MM.1S (cell line): ENCODE measurements at regions not wholly inside any gene's neighbourhood (a gene's known extent, or its start where the extent isn't known, plus 50 kb on each side); places are given as distances from the start of the nearest gene placed in this dataset.

Experiments used
- DNase-seq: peaks from one replicate; pipeline ENCODE4 v3.0.0-alpha.2; 2015
- H2AFZ ChIP-seq: fragments of 300-600 bp; sonication (generic); 2 replicates; pipeline ENCODE4 v1.6.0; 2016; ENCODE audit warnings: antibody characterized with exemption, low read length
- H3F3A ChIP-seq: fragments of 300-600 bp; sonication (generic); 2 replicates; pipeline ENCODE4 v1.6.1; 2016; ENCODE audit warnings: mild to moderate bottlenecking, antibody characterized with exemption, low read length, moderate library complexity, mixed read lengths; ENCODE audit not compliant: insufficient read depth
- H3K27ac ChIP-seq: fragments of 300-600 bp; sonication (generic); 2 replicates; pipeline ENCODE4 v1.5.1; 2016; ENCODE audit warnings: mild to moderate bottlenecking, low read length
- H3K27me3 ChIP-seq: fragments of 300-600 bp; sonication (generic); replicated peaks from 2 replicates; pipeline ENCODE4 v1.6.0; 2016; ENCODE audit warnings: low read length; ENCODE audit not compliant: insufficient read depth
- H3K36me3 ChIP-seq: fragments of 300-600 bp; sonication (generic); replicated peaks from 2 replicates; pipeline ENCODE4 v1.6.1; 2016; ENCODE audit warnings: mild to moderate bottlenecking, low read length, mixed read lengths; ENCODE audit not compliant: insufficient read depth
- H3K4me1 ChIP-seq: fragments of 300-600 bp; sonication (generic); 2 replicates; pipeline ENCODE4 v1.6.1; 2016; ENCODE audit warnings: low read length, mixed read lengths
- H3K4me2 ChIP-seq: fragments of 300-600 bp; sonication (generic); 2 replicates; pipeline ENCODE4 v1.6.0; 2016; ENCODE audit warnings: low read depth, low read length
- H3K4me3 ChIP-seq: fragments of 300-600 bp; sonication (generic); 2 replicates; pipeline ENCODE4 v1.5.1; 2016; ENCODE audit warnings: low read length, mixed read lengths
- H3K79me2 ChIP-seq: fragments of 300-600 bp; sonication (generic); 2 replicates; pipeline ENCODE4 v1.6.1; 2016; ENCODE audit warnings: mixed run types, low read length, mixed read lengths
- H3K9ac ChIP-seq: fragments of 300-600 bp; sonication (generic); 2 replicates; pipeline ENCODE4 v1.6.1; 2016; ENCODE audit warnings: low read length, mixed read lengths
- H3K9me2 ChIP-seq: fragments of 300-600 bp; sonication (generic); replicated peaks from 2 replicates; pipeline ENCODE4 v1.6.1; 2016; ENCODE audit warnings: mild to moderate bottlenecking, low read length, mixed read lengths; ENCODE audit not compliant: insufficient read depth
- H3K9me3 ChIP-seq: fragments of 300-600 bp; sonication (generic); replicated peaks from 2 replicates; pipeline ENCODE4 v1.6.1; 2016; ENCODE audit warnings: mild to moderate bottlenecking, low read length, mixed read lengths; ENCODE audit not compliant: insufficient read depth
- H4K20me1 ChIP-seq: fragments of 300-600 bp; sonication (generic); 2 replicates; pipeline ENCODE4 v1.6.1; 2016; ENCODE audit warnings: mild to moderate bottlenecking, low read length, moderate library complexity, mixed read lengths; ENCODE audit not compliant: insufficient read depth
- EZH2 ChIP-seq: fragments of 300-600 bp; sonication (generic); optimal IDR thresholded peaks from 2 replicates; pipeline ENCODE3; 2017; ENCODE audit warnings: low read depth, mild to moderate bottlenecking, antibody characterized with exemption, low read length, mixed read lengths
- EZH2phosphoT487 ChIP-seq: fragments of 300-600 bp; sonication (generic); IDR thresholded peaks from 2 replicates; pipeline ENCODE4 v1.6.1; 2018; ENCODE audit warnings: antibody characterized with exemption, low read length
- TF ChIP-seq, protein P1 (sequence below): fragments of 300-600 bp; sonication (generic); IDR thresholded peaks from 2 replicates; pipeline ENCODE4 v1.5.1; 2016; ENCODE audit warnings: antibody characterized with exemption, low read length, mixed read lengths

- H3K4me3 ChIP-seq, result no peak overlapping the region
- no peaks in the 10 kb centered on the region for H4K20me1 ChIP-seq
- H3K9ac ChIP-seq, result no peak overlapping the region
- no peaks in the 10 kb centered on the region for H3K79me2 ChIP-seq
- H3K9me2 ChIP-seq, result no peaks in the 10 kb centered on the region
- H3K27ac ChIP-seq, result no peak overlapping the region
- H3F3A ChIP-seq, result no peaks in the 10 kb centered on the region
- TF ChIP-seq, protein P1, sequence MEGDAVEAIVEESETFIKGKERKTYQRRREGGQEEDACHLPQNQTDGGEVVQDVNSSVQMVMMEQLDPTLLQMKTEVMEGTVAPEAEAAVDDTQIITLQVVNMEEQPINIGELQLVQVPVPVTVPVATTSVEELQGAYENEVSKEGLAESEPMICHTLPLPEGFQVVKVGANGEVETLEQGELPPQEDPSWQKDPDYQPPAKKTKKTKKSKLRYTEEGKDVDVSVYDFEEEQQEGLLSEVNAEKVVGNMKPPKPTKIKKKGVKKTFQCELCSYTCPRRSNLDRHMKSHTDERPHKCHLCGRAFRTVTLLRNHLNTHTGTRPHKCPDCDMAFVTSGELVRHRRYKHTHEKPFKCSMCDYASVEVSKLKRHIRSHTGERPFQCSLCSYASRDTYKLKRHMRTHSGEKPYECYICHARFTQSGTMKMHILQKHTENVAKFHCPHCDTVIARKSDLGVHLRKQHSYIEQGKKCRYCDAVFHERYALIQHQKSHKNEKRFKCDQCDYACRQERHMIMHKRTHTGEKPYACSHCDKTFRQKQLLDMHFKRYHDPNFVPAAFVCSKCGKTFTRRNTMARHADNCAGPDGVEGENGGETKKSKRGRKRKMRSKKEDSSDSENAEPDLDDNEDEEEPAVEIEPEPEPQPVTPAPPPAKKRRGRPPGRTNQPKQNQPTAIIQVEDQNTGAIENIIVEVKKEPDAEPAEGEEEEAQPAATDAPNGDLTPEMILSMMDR, result no peak
- no peak for TF ChIP-seq EZH2
- TF ChIP-seq EZH2phosphoT487, result no peak
- DNase-seq, result no peak
- no peaks in the 10 kb centered on the region for H3K4me1 ChIP-seq
- no peaks in the 10 kb centered on the region for H3K36me3 ChIP-seq
- H3K4me2 ChIP-seq, result no peak overlapping the region
- H2AFZ ChIP-seq, result no peak overlapping the region
- no peaks in the 10 kb centered on the region for H3K27me3 ChIP-seq
- H3K9me3 ChIP-seq, result no peaks in the 10 kb centered on the region
Measured at GRCh38 chr6:74187811-74188210, 491.8 kb downstream of the CD109 start.

GRCh38 chr6:74182992-74183391 is 487.0 kb downstream of the CD109 start:
- Histone ChIP-seq H3K9me3 (no peaks in the 10 kb centered on the region), H4K20me1 (no peaks in the 10 kb centered on the region), H3K79me2 (no peaks in the 10 kb centered on the region), H3F3A (no peaks in the 10 kb centered on the region), H3K36me3 (no peaks in the 10 kb centered on the region), H3K4me1 (no peaks in the 10 kb centered on the region), H3K9me2 (no peaks in the 10 kb centered on the region), H3K27ac (no peak overlapping the region), H3K9ac (no peak overlapping the region), H2AFZ (no peak overlapping the region), H3K27me3 (no peaks in the 10 kb centered on the region), H3K4me2 (no peak overlapping the region), H3K4me3 (no peak overlapping the region)
- TF ChIP-seq EZH2, result no peak
- TF ChIP-seq, protein P1, result no peak
- no peak for TF ChIP-seq EZH2phosphoT487
- DNase-seq, result no peak

- Histone ChIP-seq H3K36me3 (no peaks in the 10 kb centered on the region), H3K4me1 (no peaks in the 10 kb centered on the region), H4K20me1 (no peaks in the 10 kb centered on the region), H3K4me2 (no peak overlapping the region), H3K9me3 (no peaks in the 10 kb centered on the region), H3K79me2 (no peaks in the 10 kb centered on the region), H3F3A (no peaks in the 10 kb centered on the region), H3K9me2 (no peaks in the 10 kb centered on the region), H3K27me3 (no peaks in the 10 kb centered on the region), H2AFZ (no peak overlapping the region), H3K27ac (no peak overlapping the region), H3K9ac (no peak overlapping the region), H3K4me3 (no peak overlapping the region)
- TF ChIP-seq, protein P1, result no peak
- TF ChIP-seq EZH2phosphoT487 (no peak), EZH2 (no peak)
- DNase-seq, result no peak
Measured at GRCh38 chr6:74181471-74181870, 485.5 kb downstream of the CD109 start.
